Gastroesophageal sphincter (tissue), 4 donors: ENCODE measurements at regions not wholly inside any gene's neighbourhood (a gene's known extent, or its start where the extent isn't known, plus 50 kb on each side); places are given as distances from the start of the nearest gene placed in this dataset.
A peak's percentile ranks its signal among the peaks of the same experiment; 100 is the strongest.

Experiments
- ATAC-seq: fragments of 150-250 bp; one replicate; pipeline ENCODE4 v1.9.1; 2016; ENCODE audit warnings: mild to moderate bottlenecking, moderate library complexity
- H3K27ac ChIP-seq, 4 donors: fragments of 200-600 bp; sonication (generic) in 3 of 4; 1 replicate in 3 of 4; 2 replicates in 1 of 4; pipeline ENCODE4 v1.5.1; 2016 to 2019
- H3K27me3 ChIP-seq: fragments of 200-600 bp; sonication (generic); one replicate; pipeline ENCODE4 v1.5.1; 2019
- H3K36me3 ChIP-seq, 2 donors: fragments of 200-600 bp; sonication (generic); one replicate each; pipeline ENCODE4 v1.5.1; 2019; ENCODE audit warnings: control low read depth in 1 of 2
- H3K4me1 ChIP-seq, 3 donors: fragments of 200-600 bp; sonication (generic); 1 replicate in 2 of 3; 2 replicates in 1 of 3; pipeline ENCODE4 v1.5.1; 2016 to 2019; ENCODE audit warnings: control low read depth in 2 of 3
- H3K4me3 ChIP-seq, 2 donors: fragments of 200-600 bp; sonication (generic); one replicate each; pipeline ENCODE4 v1.5.1; 2019; ENCODE audit warnings: mild to moderate bottlenecking in 1 of 2, moderate library complexity in 1 of 2
- H3K9me3 ChIP-seq, 3 donors: fragments of 200-600 bp; sonication (generic); one replicate each; pipeline ENCODE4 v1.5.1; 2017 to 2019; ENCODE audit warnings: control low read depth in 2 of 3
- CTCF ChIP-seq, 4 experiments: fragments of 200-600 bp in 2 of 4; fragments of 450-650 bp in 2 of 4; sonication (generic) in 1 of 4; IDR thresholded peaks; one replicate each; pipeline ENCODE4 v1.5.1; 2017 to 2019; ENCODE audit warnings: antibody characterized with exemption in 4 of 4, mild to moderate bottlenecking in 2 of 4, moderate library complexity in 2 of 4
- EP300 ChIP-seq: sonication (generic); formaldehyde crosslinking; IDR thresholded peaks from one replicate; pipeline ENCODE4 v1.6.1; 2017; ENCODE audit warnings: antibody characterized with exemption, mild to moderate bottlenecking
- POLR2A ChIP-seq, 2 donors: fragments of 450-650 bp; IDR thresholded peaks; one replicate each; pipeline ENCODE4 v1.6.1; 2017; ENCODE audit warnings: antibody characterized with exemption in 2 of 2, mild to moderate bottlenecking in 2 of 2, moderate library complexity in 1 of 2
- POLR2AphosphoS5 ChIP-seq: sonication (generic); formaldehyde crosslinking; IDR thresholded peaks from one replicate; pipeline ENCODE4 v1.6.1; 2017; ENCODE audit warnings: antibody characterized with exemption
- WGBS, 2 donors: methylation state at CpG; one replicate each; pipeline ENCODE4 v1.1.5; 2018; ENCODE audit warnings: low coverage in 1 of 2; 5-methylcytosine and 5-hydroxymethylcytosine counted together

GRCh38 chr2:236664136-236664535 lies 94.5 kb downstream of the ACKR3 start:
- Histone ChIP-seq H3K9me3 (peaks cover 0 to 9% (median 0%) of the 10 kb centered on the region in 3 donors), H3K36me3 (no peaks in the 10 kb centered on the region), H3K4me1 (peaks cover 0 to 49% (median 22%) of the 10 kb centered on the region in 3 donors), H3K4me3 (no peak overlapping the region), H3K27ac (peak overlapping the region in 3 of 4 donors; percentile 66 to 81 (median 73)), H3K27me3 (no peaks in the 10 kb centered on the region)
- WGBS, 2 donors = 77 to 83% methylated on average over 5 to 6 of the region's 6 CpGs
- ATAC-seq = no peak
- no peak for TF ChIP-seq CTCF (IDR thresholded peaks at IDR 0.05)
- TF ChIP-seq POLR2A (IDR thresholded peaks at IDR 0.05) = no peak
- no peak for TF ChIP-seq POLR2AphosphoS5
- no peak for TF ChIP-seq EP300

GRCh38 chr2:236665101-236665500 lies 95.5 kb downstream of the ACKR3 start:
- H3K4me3 ChIP-seq = no peak overlapping the region
- TF ChIP-seq POLR2AphosphoS5 (no peak), POLR2A (IDR thresholded peaks at IDR 0.05) (no peak), EP300 (no peak), CTCF (IDR thresholded peaks at IDR 0.05) (no peak)
- WGBS, 2 donors = 90 to 100% methylated on average over 2 to 4 of the region's 7 CpGs
- H3K9me3 ChIP-seq = peaks cover 0 to 9% (median 0%) of the 10 kb centered on the region in 3 donors
- no peaks in the 10 kb centered on the region for H3K36me3 ChIP-seq
- H3K27me3 ChIP-seq = no peaks in the 10 kb centered on the region
- peaks cover 0 to 40% (median 20%) of the 10 kb centered on the region in 3 donors for H3K4me1 ChIP-seq
- H3K27ac ChIP-seq = no peak overlapping the region
- ATAC-seq = no peak

- Histone ChIP-seq H3K27me3 (no peaks in the 10 kb centered on the region), H3K4me3 (no peak overlapping the region), H3K36me3 (no peaks in the 10 kb centered on the region), H3K9me3 (peaks cover 0 to 9% (median 0%) of the 10 kb centered on the region in 3 donors), H3K4me1 (peaks cover 0 to 36% (median 17%) of the 10 kb centered on the region in 3 donors), H3K27ac (no peak overlapping the region)
- TF ChIP-seq EP300 = no peak
- no peak for TF ChIP-seq CTCF (IDR thresholded peaks at IDR 0.05)
- TF ChIP-seq POLR2A (IDR thresholded peaks at IDR 0.05) = no peak
- TF ChIP-seq POLR2AphosphoS5 = no peak
- WGBS, 2 donors = 88 to 100% methylated on average over 1 to 8 of the region's 11 CpGs
- no peak for ATAC-seq
Measured at GRCh38 chr2:236665572-236666118, 96.0 kb downstream of the ACKR3 start.

GRCh38 chr2:236666646-236667204 lies 97.1 kb downstream of the ACKR3 start:
- Histone ChIP-seq H3K4me3 (no peak overlapping the region), H3K27me3 (no peaks in the 10 kb centered on the region), H3K27ac (no peak overlapping the region), H3K4me1 (peaks cover 0 to 25% (median 10%) of the 10 kb centered on the region in 3 donors), H3K36me3 (no peaks in the 10 kb centered on the region), H3K9me3 (peaks cover 0 to 9% (median 0%) of the 10 kb centered on the region in 3 donors)
- TF ChIP-seq POLR2AphosphoS5 (no peak), CTCF (IDR thresholded peaks at IDR 0.05) (no peak), EP300 (no peak), POLR2A (IDR thresholded peaks at IDR 0.05) (no peak)
- WGBS, 2 donors = 80 to 98% methylated on average over 2 to 11 of the region's 14 CpGs
- ATAC-seq = no peak

GRCh38 chr2:236667526-236667925 lies 97.9 kb downstream of the ACKR3 start:
- TF ChIP-seq POLR2A (IDR thresholded peaks at IDR 0.05) = no peak
- no peak for TF ChIP-seq CTCF (IDR thresholded peaks at IDR 0.05)
- TF ChIP-seq POLR2AphosphoS5 = no peak
- TF ChIP-seq EP300 = no peak
- peaks cover 0 to 9% (median 0%) of the 10 kb centered on the region in 3 donors for H3K9me3 ChIP-seq
- no peaks in the 10 kb centered on the region for H3K36me3 ChIP-seq
- H3K4me1 ChIP-seq = peaks cover 0 to 18% (median 10%) of the 10 kb centered on the region in 3 donors
- WGBS, 2 donors = 90% methylated on average over 2 of the region's 4 CpGs; no CpG with 5 or more reads in 1 of the 2 donors
- ATAC-seq = no peak
- no peak overlapping the region for H3K27ac ChIP-seq
- no peaks in the 10 kb centered on the region for H3K27me3 ChIP-seq
- H3K4me3 ChIP-seq = no peak overlapping the region
